Kasumi-1 (cell line): ENCODE measurements at regions not wholly inside any gene's neighbourhood (a gene's known extent, or its start where the extent isn't known, plus 50 kb on each side); places are given as distances from the start of the nearest gene placed in this dataset.

Experiments used
- DNase-seq, 2 experiments: peaks; one replicate each; lab custom pipeline; 2025; lab: John Stamatoyannopoulos, UW

- no peak for DNase-seq
Measured at GRCh38 chr1:224846119-224846907, 83.2 kb upstream of the DNAH14 start.

GRCh38 chr1:224850446-224850845 is 79.0 kb upstream of the DNAH14 start:
- DNase-seq, result no peak

GRCh38 chr1:224851210-224851847 is 78.1 kb upstream of the DNAH14 start:
- peak; percentile 28 to 41 for DNase-seq

- DNase-seq, result no peak
Measured at GRCh38 chr1:224851848-224852261, 77.6 kb upstream of the DNAH14 start.

GRCh38 chr1:224852901-224853568 is 76.4 kb upstream of the DNAH14 start:
- peak; percentile 42 to 67 for DNase-seq

GRCh38 chr1:224856973-224857372 is 72.5 kb upstream of the DNAH14 start:
- DNase-seq, result no peak

- DNase-seq, result no peak
Measured at GRCh38 chr1:224859651-224860050, 69.8 kb upstream of the DNAH14 start.

- DNase-seq, result no peak
Measured at GRCh38 chr1:224860488-224861338, 68.8 kb upstream of the DNAH14 start.

GRCh38 chr1:224861339-224861716 is 68.1 kb upstream of the DNAH14 start:
- DNase-seq, result no peak

GRCh38 chr1:224863486-224863885 is 66.0 kb upstream of the DNAH14 start:
- DNase-seq, result no peak

GRCh38 chr1:224864006-224864405 is 65.5 kb upstream of the DNAH14 start:
- DNase-seq, result no peak

GRCh38 chr1:224865510-224865909 is 64.0 kb upstream of the DNAH14 start:
- no peak for DNase-seq

- DNase-seq, result no peak
Measured at GRCh38 chr1:224866940-224867339, 62.5 kb upstream of the DNAH14 start.

- DNase-seq, result no peak
Measured at GRCh38 chr1:224867715-224868114, 61.8 kb upstream of the DNAH14 start.

- DNase-seq, result no peak
Measured at GRCh38 chr1:224872832-224873433, 56.5 kb upstream of the DNAH14 start.

GRCh38 chr1:224873434-224874369 is 55.8 kb upstream of the DNAH14 start:
- DNase-seq, result no peak

- no peak for DNase-seq
Measured at GRCh38 chr1:224874775-224875174, 54.7 kb upstream of the DNAH14 start.

- no peak for DNase-seq
Measured at GRCh38 chr1:224879162-224879803, 50.2 kb upstream of the DNAH14 start.
